OCI-LY1 (cell line): ENCODE measurements at regions not wholly inside any gene's neighbourhood (a gene's known extent, or its start where the extent isn't known, plus 50 kb on each side); places are given as distances from the start of the nearest gene placed in this dataset.

ENCODE experiments used
- H2AFZ ChIP-seq: fragments of 200-600 bp; sonication (generic), shearing (Covaris generic); 2 replicates; pipeline ENCODE4 v1.6.0; 2014; ENCODE audit warnings: antibody characterized with exemption, mild to moderate bottlenecking, low read length
- H3F3A ChIP-seq: fragments of 200-600 bp; sonication (generic), shearing (Covaris generic); 2 replicates; pipeline ENCODE4 v1.6.0; 2014; ENCODE audit warnings: mild to moderate bottlenecking, antibody characterized with exemption, low read length, moderate library complexity; ENCODE audit not compliant: insufficient read depth
- H3K27ac ChIP-seq: fragments of 200-600 bp; sonication (generic); 2 replicates; pipeline ENCODE4 v1.5.1; 2014; ENCODE audit warnings: low read length, mixed run types, mild to moderate bottlenecking, low read depth; ENCODE audit not compliant: poor library complexity, severe bottlenecking
- H3K27me3 ChIP-seq: fragments of 200-600 bp; sonication (generic); 2 replicates; pipeline ENCODE4 v1.6.0; 2014; ENCODE audit warnings: antibody characterized with exemption, mild to moderate bottlenecking, low read length, moderate library complexity; ENCODE audit not compliant: insufficient read depth
- H3K36me3 ChIP-seq: fragments of 200-600 bp; sonication (generic); 2 replicates; pipeline ENCODE4 v1.6.1; 2014; ENCODE audit warnings: mild to moderate bottlenecking, antibody characterized with exemption, low read length, moderate library complexity, mixed read lengths; ENCODE audit not compliant: insufficient read depth
- H3K4me1 ChIP-seq: fragments of 200-600 bp; sonication (generic); 2 replicates; pipeline ENCODE4 v1.5.1; 2014; ENCODE audit warnings: mild to moderate bottlenecking, low read length, moderate library complexity; ENCODE audit not compliant: insufficient read depth, severe bottlenecking
- H3K4me2 ChIP-seq: fragments of 200-600 bp; sonication (generic), shearing (Covaris generic); 2 replicates; pipeline ENCODE4 v1.6.1; 2014; ENCODE audit warnings: low read length
- H3K4me3 ChIP-seq: fragments of 200-600 bp; sonication (generic); 2 replicates; pipeline ENCODE4 v1.5.1; 2014; ENCODE audit warnings: low read length, low read depth, mild to moderate bottlenecking, mixed read lengths; ENCODE audit not compliant: poor library complexity, severe bottlenecking
- H3K79me2 ChIP-seq: fragments of 200-600 bp; shearing (Covaris generic); 2 replicates; pipeline ENCODE4 v1.6.1; 2016; ENCODE audit warnings: mixed run types, low read length, mixed read lengths; ENCODE audit not compliant: insufficient read depth
- H3K9ac ChIP-seq: fragments of 200-600 bp; sonication (generic), shearing (Covaris generic); 2 replicates; pipeline ENCODE4 v1.6.1; 2014; ENCODE audit warnings: mild to moderate bottlenecking, low read length, mixed read lengths
- H3K9me2 ChIP-seq: fragments of 200-600 bp; sonication (generic), shearing (Covaris generic); 2 replicates; pipeline ENCODE4 v1.6.1; 2014; ENCODE audit warnings: low read depth, mild to moderate bottlenecking, low read length, mixed read lengths
- H3K9me3 ChIP-seq: fragments of 200-600 bp; shearing (Covaris generic); 2 replicates; pipeline ENCODE4 v1.6.1; 2014; ENCODE audit warnings: low read length, mixed read lengths
- H4K20me1 ChIP-seq: fragments of 200-600 bp; sonication (generic), shearing (Covaris generic); 2 replicates; pipeline ENCODE4 v1.6.0; 2016; ENCODE audit warnings: mild to moderate bottlenecking, low read length; ENCODE audit not compliant: insufficient read depth
- EZH2 ChIP-seq: fragments of 200-600 bp; sonication (generic), shearing (Covaris generic); IDR thresholded peaks from 2 replicates; pipeline ENCODE4 v1.8.0; 2017; ENCODE audit warnings: borderline replicate concordance, mixed run types, mild to moderate bottlenecking, antibody characterized with exemption, low read length, moderate library complexity, mixed read lengths
- TF ChIP-seq, protein P1 (sequence below): fragments of 200-600 bp; sonication (generic), shearing (Covaris generic); IDR thresholded peaks from 2 replicates; pipeline ENCODE4 v1.5.1; 2017; ENCODE audit warnings: mild to moderate bottlenecking, antibody characterized with exemption, low read length, moderate library complexity, mixed read lengths

GRCh38 chr3:80238152-80238551 is 470.4 kb upstream of the ROBO1 start:
- Histone ChIP-seq H3K4me2 (no peak overlapping the region), H3K9me2 (no peaks in the 10 kb centered on the region), H3K4me1 (no peaks in the 10 kb centered on the region), H3K27me3 (no peaks in the 10 kb centered on the region), H3K27ac (no peak overlapping the region), H3K79me2 (no peaks in the 10 kb centered on the region), H4K20me1 (no peaks in the 10 kb centered on the region), H3K4me3 (no peak overlapping the region), H3K36me3 (no peaks in the 10 kb centered on the region), H3K9me3 (no peaks in the 10 kb centered on the region), H3K9ac (no peak overlapping the region), H2AFZ (no peak overlapping the region), H3F3A (no peaks in the 10 kb centered on the region)
- TF ChIP-seq, protein P1, sequence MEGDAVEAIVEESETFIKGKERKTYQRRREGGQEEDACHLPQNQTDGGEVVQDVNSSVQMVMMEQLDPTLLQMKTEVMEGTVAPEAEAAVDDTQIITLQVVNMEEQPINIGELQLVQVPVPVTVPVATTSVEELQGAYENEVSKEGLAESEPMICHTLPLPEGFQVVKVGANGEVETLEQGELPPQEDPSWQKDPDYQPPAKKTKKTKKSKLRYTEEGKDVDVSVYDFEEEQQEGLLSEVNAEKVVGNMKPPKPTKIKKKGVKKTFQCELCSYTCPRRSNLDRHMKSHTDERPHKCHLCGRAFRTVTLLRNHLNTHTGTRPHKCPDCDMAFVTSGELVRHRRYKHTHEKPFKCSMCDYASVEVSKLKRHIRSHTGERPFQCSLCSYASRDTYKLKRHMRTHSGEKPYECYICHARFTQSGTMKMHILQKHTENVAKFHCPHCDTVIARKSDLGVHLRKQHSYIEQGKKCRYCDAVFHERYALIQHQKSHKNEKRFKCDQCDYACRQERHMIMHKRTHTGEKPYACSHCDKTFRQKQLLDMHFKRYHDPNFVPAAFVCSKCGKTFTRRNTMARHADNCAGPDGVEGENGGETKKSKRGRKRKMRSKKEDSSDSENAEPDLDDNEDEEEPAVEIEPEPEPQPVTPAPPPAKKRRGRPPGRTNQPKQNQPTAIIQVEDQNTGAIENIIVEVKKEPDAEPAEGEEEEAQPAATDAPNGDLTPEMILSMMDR, result no peak
- TF ChIP-seq EZH2, result no peak

DNA sequence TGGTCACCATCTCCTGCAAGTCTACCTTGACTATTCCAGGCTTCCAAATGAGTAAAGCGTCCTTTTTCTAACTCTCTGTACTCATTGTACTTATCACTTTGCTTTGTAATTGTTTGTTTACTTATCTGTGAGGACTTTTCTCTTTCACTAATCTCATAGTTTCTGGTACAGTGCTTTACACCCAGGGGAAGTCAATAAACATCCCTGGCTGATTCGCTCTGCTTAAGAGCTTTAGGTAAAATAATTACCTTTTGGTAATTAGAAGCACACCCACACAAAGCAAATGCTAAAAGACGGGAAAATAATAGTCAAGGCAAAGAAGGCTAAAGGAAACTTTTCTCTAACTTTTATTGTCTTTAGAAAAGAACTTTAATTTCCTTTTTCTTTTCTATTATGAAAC is 466.9 kb upstream of the ROBO1 start:
- no peak overlapping the region for H2AFZ ChIP-seq
- H3K36me3 ChIP-seq, result no peaks in the 10 kb centered on the region
- TF ChIP-seq, protein P1, result no peak
- TF ChIP-seq EZH2, result no peak

GRCh38 chr3:80233576-80233975 is 465.8 kb upstream of the ROBO1 start:
- H3F3A ChIP-seq, result no peaks in the 10 kb centered on the region
- H3K27me3 ChIP-seq, result no peaks in the 10 kb centered on the region
- no peaks in the 10 kb centered on the region for H3K4me1 ChIP-seq
- TF ChIP-seq, protein P1, result no peak
- TF ChIP-seq EZH2, result no peak
- no peak overlapping the region for H3K9ac ChIP-seq
- no peaks in the 10 kb centered on the region for H3K79me2 ChIP-seq
- H3K4me2 ChIP-seq, result no peak overlapping the region
- no peaks in the 10 kb centered on the region for H3K36me3 ChIP-seq
- no peaks in the 10 kb centered on the region for H3K9me3 ChIP-seq
- no peaks in the 10 kb centered on the region for H4K20me1 ChIP-seq
- H2AFZ ChIP-seq, result no peak overlapping the region
- H3K27ac ChIP-seq, result no peak overlapping the region
- no peaks in the 10 kb centered on the region for H3K9me2 ChIP-seq
- no peak overlapping the region for H3K4me3 ChIP-seq

More for the DNA sequence above, 466.9 kb upstream of the ROBO1 start:
- Histone ChIP-seq H3F3A (no peaks in the 10 kb centered on the region), H3K79me2 (no peaks in the 10 kb centered on the region), H3K9ac (no peak overlapping the region), H3K9me2 (no peaks in the 10 kb centered on the region), H3K4me1 (no peaks in the 10 kb centered on the region), H3K27me3 (no peaks in the 10 kb centered on the region), H3K27ac (no peak overlapping the region), H3K4me3 (no peak overlapping the region), H3K9me3 (no peaks in the 10 kb centered on the region), H4K20me1 (no peaks in the 10 kb centered on the region), H3K4me2 (no peak overlapping the region)
